Fibroblast of upper back skin (primary cell): ENCODE measurements at regions not wholly inside any gene's neighbourhood (a gene's known extent, or its start where the extent isn't known, plus 50 kb on each side); places are given as distances from the start of the nearest gene placed in this dataset.

Source experiments
- DNase-seq: peaks from one replicate; pipeline ENCODE4 v3.0.0-alpha.2; 2013

GRCh38 chr2:181357979-181358378 lies 99.2 kb upstream of the ITGA4 start:
- DNase-seq, result no peak

GRCh38 chr2:181362561-181362960 lies 94.6 kb upstream of the ITGA4 start:
- DNase-seq, result no peak

GRCh38 chr2:181363164-181363563 lies 94.0 kb upstream of the ITGA4 start:
- DNase-seq, result no peak

GRCh38 chr2:181364492-181365170 lies 92.6 kb upstream of the ITGA4 start:
- peak; percentile 86 for DNase-seq

- no peak for DNase-seq
Observed at GRCh38 chr2:181366675-181367175, 90.5 kb upstream of the ITGA4 start.

- DNase-seq, result no peak
Observed at GRCh38 chr2:181367411-181367810, 89.8 kb upstream of the ITGA4 start.

GRCh38 chr2:181367906-181368435 lies 89.2 kb upstream of the ITGA4 start:
- no peak for DNase-seq

GRCh38 chr2:181370126-181370525 lies 87.1 kb upstream of the ITGA4 start:
- no peak for DNase-seq

GRCh38 chr2:181371195-181371594 lies 86.0 kb upstream of the ITGA4 start:
- no peak for DNase-seq

- DNase-seq, result peak; percentile 92
Observed at GRCh38 chr2:181371782-181372645, 85.2 kb upstream of the ITGA4 start.

GRCh38 chr2:181372646-181373040 lies 84.5 kb upstream of the ITGA4 start:
- DNase-seq, result no peak

GRCh38 chr2:181374781-181375675 lies 82.2 kb upstream of the ITGA4 start:
- peak; percentile 79 for DNase-seq

GRCh38 chr2:181376442-181376841 lies 80.7 kb upstream of the ITGA4 start:
- DNase-seq, result no peak

- no peak for DNase-seq
Observed at GRCh38 chr2:181376999-181377398, 80.2 kb upstream of the ITGA4 start.

- no peak for DNase-seq
Observed at GRCh38 chr2:181378491-181378890, 78.7 kb upstream of the ITGA4 start.

- no peak for DNase-seq
Observed at GRCh38 chr2:181380581-181380980, 76.6 kb upstream of the ITGA4 start.

- DNase-seq, result no peak
Observed at GRCh38 chr2:181384923-181385322, 72.3 kb upstream of the ITGA4 start.

GRCh38 chr2:181389524-181389923 lies 67.7 kb upstream of the ITGA4 start:
- no peak for DNase-seq

- DNase-seq, result peak; percentile 55
Observed at GRCh38 chr2:181393472-181393871, 63.7 kb upstream of the ITGA4 start.

GRCh38 chr2:181394741-181395437 lies 62.3 kb upstream of the ITGA4 start:
- DNase-seq, result no peak

GRCh38 chr2:181395851-181396250 lies 61.3 kb upstream of the ITGA4 start:
- DNase-seq, result peak; percentile 49
